22Rv1 (cell line): ENCODE measurements at regions not wholly inside any gene's neighbourhood (a gene's known extent, or its start where the extent isn't known, plus 50 kb on each side); places are given as distances from the start of the nearest gene placed in this dataset.

Experiments
- CTCF ChIP-seq: fragments of 450-650 bp; IDR thresholded peaks from 2 replicates; pipeline ENCODE4 v1.5.1; 2017; ENCODE audit warnings: mild to moderate bottlenecking
- ZFX ChIP-seq: fragments of 450-650 bp; IDR thresholded peaks from 2 replicates; pipeline ENCODE4 v1.6.1; 2017; ENCODE audit warnings: antibody characterized with exemption, borderline replicate concordance

- no peak for TF ChIP-seq CTCF
- TF ChIP-seq ZFX, result no peak
Observed at GRCh38 chr12:116484807-116485206, 74.4 kb upstream of the MAP1LC3B2 start.
